GM19351 (cell line): ENCODE measurements at regions not wholly inside any gene's neighbourhood (a gene's known extent, or its start where the extent isn't known, plus 50 kb on each side); places are given as distances from the start of the nearest gene placed in this dataset.

ENCODE experiments used
- ATAC-seq: cut with Tn5 transposase; IDR thresholded peaks from one replicate; pipeline ENCODE4 v1.9.1; 2021; ENCODE audit warnings: mild to moderate bottlenecking, moderate library complexity; ENCODE audit not compliant: unreplicated experiment

GRCh38 chr20:58069796-58070663 is 158.4 kb downstream of the ANKRD60 start:
- no peak for ATAC-seq

GRCh38 chr20:58069207-58069606 is 159.2 kb downstream of the ANKRD60 start:
- no peak for ATAC-seq

GRCh38 chr20:58065508-58066361 is 162.7 kb downstream of the ANKRD60 start:
- no peak for ATAC-seq

- ATAC-seq = no peak
Measured at GRCh38 chr20:58064411-58065010, 163.9 kb downstream of the ANKRD60 start.

GRCh38 chr20:58059260-58059544 is 169.3 kb downstream of the ANKRD60 start:
- ATAC-seq = no peak

GRCh38 chr20:58058421-58059259 is 169.8 kb downstream of the ANKRD60 start:
- no peak for ATAC-seq

- ATAC-seq = no peak
Measured at GRCh38 chr20:58056921-58057686, 171.3 kb downstream of the ANKRD60 start.

GRCh38 chr20:58056021-58056591 is 172.3 kb downstream of the ANKRD60 start:
- ATAC-seq = no peak

GRCh38 chr20:58054780-58055373 is 173.6 kb downstream of the ANKRD60 start:
- no peak for ATAC-seq

GRCh38 chr20:58054082-58054779 is 174.2 kb downstream of the ANKRD60 start:
- ATAC-seq = no peak

- ATAC-seq = no peak
Measured at GRCh38 chr20:58053391-58054055, 174.9 kb downstream of the ANKRD60 start.

GRCh38 chr20:58051367-58051766 is 177.1 kb downstream of the ANKRD60 start:
- ATAC-seq = no peak

GRCh38 chr20:58048096-58048702 is 180.3 kb downstream of the ANKRD60 start:
- ATAC-seq = no peak

- no peak for ATAC-seq
Measured at GRCh38 chr20:58046311-58046710, 182.1 kb downstream of the ANKRD60 start.

- ATAC-seq = no peak
Measured at GRCh38 chr20:58045579-58045978, 182.9 kb downstream of the ANKRD60 start.

- no peak for ATAC-seq
Measured at GRCh38 chr20:58044931-58045555, 183.4 kb downstream of the ANKRD60 start.

GRCh38 chr20:58044286-58044685 is 184.2 kb downstream of the ANKRD60 start:
- ATAC-seq = no peak
